Body of pancreas (tissue), 4 donors: ENCODE measurements at regions not wholly inside any gene's neighbourhood (a gene's known extent, or its start where the extent isn't known, plus 50 kb on each side); places are given as distances from the start of the nearest gene placed in this dataset.

Experiments
- CTCF ChIP-seq, 7 experiments: fragments of 450-650 bp in 4 of 7; fragments of 200-600 bp in 3 of 7; sonication (generic) in 3 of 7; IDR thresholded peaks; one replicate each; pipeline ENCODE4 v1.5.1; 2016 to 2019; ENCODE audit warnings: antibody characterized with exemption in 7 of 7
- POLR2A ChIP-seq, 3 donors: fragments of 450-650 bp; IDR thresholded peaks; one replicate each; pipeline ENCODE4 v1.6.1; 2016; ENCODE audit warnings: antibody characterized with exemption in 3 of 3, mild to moderate bottlenecking in 2 of 3

- TF ChIP-seq CTCF (IDR thresholded peaks at IDR 0.05), result no peak
- no peak for TF ChIP-seq POLR2A (IDR thresholded peaks at IDR 0.05)
These were observed 545.6 kb downstream of the ACTL7B start for GRCh38 chr9:108310202-108310601.
